ENCODE measurements at regions not wholly inside any gene's neighbourhood (a gene's known extent, or its start where the extent isn't known, plus 50 kb on each side); places are given as distances from the start of the nearest gene placed in this dataset.

DNA sequence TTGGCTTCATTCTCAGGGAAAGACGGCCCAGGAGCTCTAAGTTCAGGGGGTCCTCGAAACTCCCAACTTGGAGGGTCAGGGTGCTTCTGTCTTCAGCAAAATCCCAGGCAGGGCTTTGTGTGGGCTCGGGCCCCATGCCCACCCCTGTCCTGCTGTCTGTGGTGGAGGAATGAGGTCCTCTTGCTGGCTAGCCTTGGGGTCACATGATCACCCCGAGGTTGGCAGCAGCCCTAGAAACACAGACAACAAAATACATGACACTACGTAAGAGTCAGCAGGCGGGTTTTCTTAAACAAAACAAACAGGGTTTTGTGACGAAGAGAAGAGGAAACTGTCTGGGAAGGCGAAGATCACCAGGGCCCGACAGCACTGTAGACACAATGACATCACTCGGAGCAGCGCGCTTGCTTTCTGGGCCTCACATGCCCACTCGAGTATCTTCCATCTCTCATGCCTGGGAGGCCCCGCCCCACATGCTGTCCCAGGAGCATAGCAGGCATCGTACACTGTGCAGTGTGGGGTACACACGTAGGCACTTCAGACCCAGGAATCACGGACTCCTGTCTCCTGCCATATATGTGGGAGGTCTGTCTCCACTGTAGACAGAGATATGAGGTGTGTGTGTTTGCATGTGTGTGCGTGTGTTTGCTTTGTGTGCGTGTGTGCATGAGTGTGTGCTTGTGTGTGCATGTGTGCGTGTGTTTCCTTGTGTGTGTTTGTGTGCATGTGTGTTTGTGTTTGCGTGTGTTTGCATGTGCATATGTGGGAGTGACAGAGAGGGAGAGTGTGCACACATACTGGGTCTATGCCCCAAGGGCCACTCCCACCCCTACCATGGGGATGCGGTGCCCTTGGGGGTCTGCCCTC lies 94.7 kb downstream of the SIK1 start:
- no peak for DNase-seq

DNA sequence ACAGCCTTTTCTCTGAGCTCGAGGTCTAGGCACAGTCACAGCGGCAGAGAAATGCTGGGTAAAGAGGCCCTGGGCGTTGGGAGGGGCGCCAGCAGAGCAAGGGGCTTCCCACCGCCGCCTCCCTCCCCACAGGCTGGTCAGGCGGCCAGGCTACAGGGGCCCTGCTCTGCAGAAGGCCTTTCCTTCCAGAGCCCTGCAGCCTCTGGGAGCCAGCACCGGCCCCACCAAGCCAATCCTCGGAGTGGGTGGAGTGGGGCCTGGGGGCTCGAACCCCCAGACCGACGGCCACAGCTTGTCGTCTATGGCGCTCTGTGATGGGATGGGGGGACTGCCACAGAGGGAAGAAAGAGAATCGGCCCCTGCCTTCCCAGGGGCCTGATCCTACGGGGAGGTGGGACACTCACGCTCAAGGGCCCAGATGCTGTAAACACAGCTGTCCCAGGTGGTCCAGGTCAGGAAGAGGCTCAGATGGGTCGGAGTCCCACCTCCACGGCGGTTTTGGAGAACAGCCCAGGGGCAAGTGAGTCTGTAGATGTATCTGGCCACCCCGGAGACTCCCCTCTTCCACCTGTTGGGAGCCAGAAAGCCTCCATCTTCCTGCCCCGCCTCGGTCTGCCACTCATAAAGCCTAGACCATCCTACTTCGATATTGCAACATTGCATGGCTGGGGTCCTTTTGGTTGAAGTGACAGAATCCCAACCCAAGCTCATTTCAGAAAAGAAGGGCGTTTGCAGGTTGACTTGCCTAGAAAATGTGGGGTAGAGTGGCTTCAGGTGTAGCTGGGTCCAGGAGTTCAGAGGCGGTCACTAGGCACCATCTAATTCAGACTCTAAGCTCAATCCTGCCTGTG lies 95.6 kb downstream of the SIK1 start:
- DNase-seq, result no peak

DNA sequence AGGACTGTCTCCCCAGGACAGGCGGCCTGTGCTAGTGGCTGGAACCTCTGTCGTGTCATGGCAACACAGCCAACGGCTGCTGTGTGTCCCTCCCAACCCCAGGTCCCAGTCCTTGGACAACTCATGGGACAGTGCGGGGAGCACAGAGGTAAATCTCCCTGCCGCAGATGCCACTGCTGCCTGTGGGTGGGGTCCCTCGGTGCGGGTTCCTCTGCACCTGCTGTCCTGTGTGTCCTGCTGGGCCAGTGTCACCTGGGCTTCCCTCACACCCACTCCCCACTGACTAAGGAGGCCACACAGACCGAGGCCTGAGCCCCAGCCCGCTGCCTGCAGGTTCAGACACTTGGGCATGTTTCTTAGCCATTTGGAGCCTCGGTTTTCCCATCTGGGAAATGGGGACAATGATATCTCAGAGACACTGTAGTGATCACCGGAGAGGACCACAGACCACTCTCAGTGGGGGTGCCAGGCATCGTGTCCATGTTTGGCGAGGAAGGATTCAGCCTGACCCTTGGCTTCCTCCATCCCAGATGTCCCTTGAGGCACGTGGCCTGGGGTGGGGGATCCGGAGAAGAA lies 96.5 kb downstream of the SIK1 start:
- DNase-seq, result no peak

DNA sequence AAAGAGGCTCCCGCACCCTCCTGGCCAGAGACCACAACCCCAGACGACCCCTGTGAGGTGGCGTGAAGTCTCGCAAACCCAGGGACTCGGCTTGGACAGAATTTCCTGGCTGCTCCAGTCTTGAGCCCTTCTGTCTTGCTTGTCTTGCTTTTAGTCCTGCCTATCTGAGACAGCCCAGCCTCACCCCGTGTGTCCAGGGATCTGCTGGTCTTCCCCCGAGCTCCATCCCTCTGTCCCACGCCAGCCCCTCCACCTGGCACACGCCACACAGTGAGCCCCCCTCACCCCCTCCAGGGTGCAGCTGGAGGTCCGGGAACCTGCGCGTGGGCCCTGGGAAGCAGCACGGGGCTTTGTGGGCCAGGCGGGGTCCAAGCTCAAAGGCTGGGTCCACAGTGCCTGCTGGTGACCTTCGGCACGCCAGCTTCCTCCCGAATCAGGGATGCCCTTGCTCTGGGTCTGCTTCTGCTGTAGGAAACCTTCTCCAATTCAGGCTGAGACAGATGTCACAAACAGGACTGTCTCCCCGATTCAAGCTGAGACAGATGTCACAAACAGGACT lies 97.1 kb downstream of the SIK1 start:
- no peak for DNase-seq

DNA sequence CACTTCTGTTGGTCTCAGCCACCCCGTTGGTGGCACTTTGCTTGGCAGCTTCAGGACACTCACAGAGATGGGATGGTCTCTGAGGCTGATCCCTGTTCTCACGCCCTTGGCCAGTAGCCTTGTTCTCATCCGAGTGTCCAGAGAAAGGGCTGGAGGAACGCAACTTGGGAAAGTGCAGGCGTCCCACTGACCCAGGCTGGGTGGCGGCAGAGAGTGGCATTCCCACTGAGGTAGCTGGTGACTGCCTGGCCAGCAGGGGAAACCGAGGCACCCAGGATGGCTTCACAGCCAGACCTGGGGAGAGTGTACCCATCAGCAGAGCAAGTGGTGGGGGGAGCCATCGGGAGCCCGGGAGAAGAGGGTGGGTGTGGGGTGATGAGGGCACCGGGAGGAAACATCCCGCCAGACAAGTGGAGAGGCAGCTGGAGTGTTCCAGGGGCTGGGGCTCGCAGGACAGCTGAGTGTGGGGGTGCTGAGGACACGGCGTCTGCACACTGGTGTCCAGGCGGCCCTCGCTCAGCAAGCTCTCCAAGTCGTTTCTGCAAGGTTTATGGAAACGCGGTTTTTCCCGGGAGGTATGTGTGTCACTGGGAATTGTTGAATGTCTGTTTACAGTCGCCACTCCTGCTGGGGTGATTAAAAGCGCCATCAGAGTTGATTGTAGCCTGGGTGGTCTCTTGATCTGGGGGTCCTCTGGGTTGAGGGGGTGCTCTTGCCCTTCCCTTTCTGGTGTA lies 97.8 kb downstream of the SIK1 start:
- DNase-seq, result no peak

DNA sequence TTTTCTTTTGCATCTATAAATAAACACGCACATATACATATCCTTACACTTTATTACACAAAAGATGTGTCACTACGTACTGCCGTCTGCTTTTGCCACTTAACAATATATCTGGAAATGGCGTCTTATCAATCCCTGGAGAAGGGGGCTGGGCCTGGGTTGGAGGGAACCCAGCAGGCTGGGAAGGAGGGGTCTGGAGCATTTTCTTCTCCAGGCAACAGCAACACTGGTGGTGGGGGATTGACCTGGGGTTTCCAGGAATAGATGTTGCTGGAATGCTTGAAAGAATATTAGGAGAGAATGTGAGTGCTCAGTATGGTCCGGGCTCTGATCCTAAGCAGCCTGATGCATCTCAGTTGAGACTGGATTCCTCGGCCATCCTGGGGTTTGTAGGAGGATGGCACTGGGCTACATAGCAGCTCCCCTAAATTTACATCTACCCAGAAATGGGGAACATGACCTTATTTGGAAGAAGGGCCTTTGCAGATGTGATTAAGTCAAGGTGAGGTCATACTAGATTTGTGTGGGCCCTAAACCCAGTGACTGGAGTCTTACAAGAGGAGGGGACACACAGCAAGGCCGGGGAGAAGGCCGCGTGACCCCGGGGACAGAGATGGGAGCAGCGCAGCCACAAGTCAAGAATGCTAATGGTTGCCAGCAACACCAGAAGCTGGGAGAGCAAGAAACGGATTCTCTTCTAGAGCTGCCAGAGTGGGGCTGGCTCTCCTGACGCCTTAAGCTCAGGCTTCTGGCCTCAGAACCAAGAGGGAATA lies 98.6 kb downstream of the SIK1 start:
- DNase-seq, result no peak

DNA sequence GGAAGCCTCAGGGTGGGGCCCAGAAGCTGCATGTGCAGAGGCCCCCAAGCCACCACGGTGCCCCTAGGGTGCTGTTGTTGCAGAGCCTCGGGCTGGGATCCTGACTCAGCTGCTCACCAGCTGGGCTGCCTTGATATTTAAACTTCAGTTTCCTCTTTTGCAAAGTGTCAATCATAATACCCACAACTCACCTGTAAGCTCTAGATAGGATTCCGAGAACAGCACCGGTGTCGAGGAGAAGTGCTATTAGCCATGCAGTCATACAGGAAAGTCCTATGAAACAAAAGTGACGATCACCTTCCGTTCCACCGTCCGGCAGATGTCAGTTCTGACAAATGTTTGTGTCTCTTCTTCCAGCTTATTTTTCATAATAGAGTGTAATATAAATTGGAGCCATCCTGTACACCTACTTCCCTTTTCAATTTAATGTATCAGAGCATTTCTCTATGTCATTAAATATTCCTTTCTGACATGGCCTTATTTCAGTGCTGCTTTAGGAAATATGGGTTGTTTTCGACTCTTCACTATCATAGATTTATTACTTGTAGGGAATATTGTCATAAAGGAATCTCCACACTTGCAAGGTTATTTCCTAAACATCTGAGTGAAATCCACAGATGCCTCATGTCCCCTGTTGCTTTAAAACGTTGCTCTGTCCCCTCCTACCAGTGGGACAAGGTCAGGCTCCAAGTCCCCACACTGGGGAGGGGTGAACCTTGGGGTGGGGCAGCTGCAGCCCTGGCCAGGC lies 100.8 kb downstream of the SIK1 start:
- DNase-seq, result no peak

DNA sequence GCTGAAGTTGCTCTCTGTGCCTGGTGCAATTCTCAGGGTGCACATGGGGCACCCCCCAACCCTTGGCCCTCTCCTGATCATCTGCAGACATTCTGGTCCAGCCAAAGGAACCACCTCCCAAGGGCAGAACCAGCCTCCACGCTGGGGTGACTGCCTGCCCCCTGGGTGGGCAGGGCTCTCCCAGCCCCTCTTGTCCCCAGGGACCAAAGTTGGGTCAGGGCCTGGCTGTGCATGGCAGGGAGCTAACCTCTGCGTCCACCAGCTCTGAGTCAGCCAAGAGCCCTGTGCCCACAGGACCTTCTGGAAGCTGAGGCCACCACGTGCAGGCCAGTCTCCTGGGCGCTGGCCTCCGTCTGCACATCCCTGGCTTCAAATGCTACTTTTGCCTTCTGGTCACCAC lies 101.9 kb downstream of the SIK1 start:
- no peak for DNase-seq

DNA sequence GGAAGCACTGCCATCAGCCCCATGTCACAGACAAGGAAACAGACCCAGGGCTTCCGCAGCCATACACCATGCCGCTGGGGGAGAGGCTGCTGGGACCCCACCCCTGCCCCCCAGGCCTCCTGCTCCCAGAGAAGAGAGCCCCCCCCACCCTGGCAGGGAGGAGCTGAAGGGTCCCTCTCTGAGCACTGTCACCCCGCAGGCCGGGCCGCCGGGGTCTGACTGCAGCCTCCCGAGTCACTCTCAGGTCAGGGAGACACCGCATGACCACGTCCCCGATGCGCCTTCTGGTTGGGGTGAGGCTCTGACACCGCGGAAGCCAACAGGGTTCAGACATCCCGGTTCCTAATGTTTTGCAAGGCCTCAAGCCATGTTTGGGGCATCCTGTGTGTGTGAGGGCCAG lies 102.3 kb downstream of the SIK1 start:
- DNase-seq, result no peak

DNA sequence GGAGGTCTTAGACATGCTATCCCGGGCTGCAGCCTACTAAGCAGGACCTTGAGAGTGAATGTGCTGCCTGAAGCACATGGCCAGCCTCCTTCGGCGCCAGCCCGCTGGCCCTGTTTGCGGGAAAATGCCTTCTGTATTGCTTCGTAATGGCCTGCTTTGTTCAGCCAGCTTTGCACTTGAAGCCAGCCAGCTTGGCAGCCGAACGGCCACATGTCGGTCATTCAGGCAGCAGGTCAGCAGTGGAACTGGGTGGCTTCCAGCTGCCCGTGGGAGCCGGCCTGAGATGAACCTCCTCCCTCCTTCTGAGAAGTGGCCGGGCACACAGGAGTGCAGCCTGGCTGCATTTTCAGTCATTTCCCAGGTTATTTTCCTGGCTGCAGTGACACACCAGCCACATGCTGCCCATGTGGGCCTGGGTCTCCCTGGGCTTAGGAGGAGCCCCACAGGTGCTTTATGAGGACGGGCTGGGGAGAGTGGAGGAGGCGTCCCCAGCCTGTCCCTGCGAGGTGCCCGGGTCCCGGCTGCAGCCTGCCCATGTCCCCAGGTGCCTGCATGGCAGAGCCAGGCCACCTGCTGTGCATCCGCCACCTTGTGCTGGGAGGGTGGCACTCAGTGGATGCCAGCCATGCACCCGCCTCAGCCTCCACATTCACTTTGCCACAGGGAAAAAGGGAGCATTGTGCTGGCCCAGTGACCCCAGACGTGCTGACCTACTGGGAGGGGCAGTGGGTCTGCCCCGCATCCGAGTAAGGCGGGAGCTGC lies 103.5 kb downstream of the SIK1 start:
- no peak for DNase-seq

DNA sequence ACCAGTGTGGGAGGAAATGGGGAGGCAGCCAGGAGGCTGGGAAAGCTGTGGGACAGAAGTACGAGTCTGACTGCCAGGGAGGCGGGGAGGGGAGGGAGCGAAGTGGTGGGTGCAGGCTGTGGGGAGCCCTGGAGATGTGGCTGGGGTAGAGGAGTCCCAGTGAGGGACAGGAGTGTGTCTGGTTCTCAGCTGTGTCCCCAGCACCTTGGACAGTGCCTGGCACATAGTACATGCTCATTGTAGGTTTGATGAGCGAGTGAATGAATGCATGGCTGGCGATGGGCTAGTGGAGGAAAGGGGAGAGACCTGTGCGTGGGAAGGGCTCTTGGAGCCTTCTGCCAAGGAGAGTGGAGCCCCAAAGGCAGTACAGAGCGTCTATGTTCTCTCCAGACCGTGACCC lies 104.1 kb downstream of the SIK1 start:
- DNase-seq, result no peak

DNA sequence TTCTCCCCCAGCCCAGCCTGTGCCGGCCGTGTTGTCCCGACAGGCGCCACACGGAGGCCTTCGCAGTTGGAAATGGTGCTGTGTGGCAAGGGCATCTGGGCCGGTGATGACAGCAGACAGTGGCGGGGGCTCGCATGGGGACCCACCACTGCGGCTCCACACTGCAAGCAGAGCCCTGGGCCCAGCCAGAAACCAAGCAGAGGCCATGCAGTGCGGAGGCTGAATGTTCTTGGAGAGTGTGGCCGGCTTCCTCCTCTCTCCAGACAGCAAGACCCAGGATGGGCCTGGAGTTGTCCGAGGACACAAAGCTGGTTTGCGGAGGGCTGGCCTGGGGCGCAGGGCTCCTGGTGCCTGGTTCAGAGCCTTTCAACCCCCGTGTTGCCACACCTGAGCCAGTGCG lies 104.6 kb downstream of the SIK1 start:
- DNase-seq, result no peak

DNA sequence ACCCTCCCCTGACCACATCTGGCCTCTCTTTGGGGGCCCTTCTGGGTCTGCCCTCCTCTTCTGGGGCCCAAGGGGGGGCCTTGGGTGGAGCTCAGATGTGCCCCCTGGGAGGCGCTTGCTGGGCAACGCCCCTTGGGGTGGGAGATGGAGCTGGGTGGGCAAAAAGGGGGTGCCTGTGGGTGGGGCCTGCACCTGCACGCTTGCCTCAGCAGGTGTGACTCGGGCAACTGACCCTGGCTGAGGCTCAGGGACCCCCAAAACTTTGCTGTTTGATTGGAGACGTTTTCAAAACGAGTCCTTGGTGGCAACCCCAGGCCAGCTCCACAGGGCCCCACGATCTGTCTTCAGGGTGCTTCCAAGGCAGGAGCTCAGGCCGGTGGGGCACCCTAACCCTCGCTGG lies 105.3 kb downstream of the SIK1 start:
- DNase-seq, result no peak

DNA sequence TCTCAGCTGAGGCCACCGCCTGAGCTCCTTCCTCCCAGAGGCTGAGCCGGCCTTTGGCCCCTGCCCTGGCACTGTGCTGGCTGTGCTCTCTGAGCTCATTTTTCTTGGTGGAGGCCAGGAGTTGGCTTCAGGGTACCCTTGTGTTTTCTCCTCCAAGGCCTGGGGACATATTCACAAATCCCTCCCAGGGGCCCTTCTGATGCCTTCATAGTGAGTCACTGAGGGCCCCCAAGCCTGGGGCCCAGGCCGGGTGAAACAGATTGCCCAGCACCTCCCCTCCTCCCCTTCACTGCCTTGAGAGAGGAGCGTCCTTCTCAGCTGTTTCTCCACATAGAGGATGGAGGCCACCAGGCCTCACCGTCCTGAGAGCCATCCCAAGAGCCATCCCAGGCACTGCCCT lies 105.8 kb downstream of the SIK1 start:
- no peak for DNase-seq

DNA sequence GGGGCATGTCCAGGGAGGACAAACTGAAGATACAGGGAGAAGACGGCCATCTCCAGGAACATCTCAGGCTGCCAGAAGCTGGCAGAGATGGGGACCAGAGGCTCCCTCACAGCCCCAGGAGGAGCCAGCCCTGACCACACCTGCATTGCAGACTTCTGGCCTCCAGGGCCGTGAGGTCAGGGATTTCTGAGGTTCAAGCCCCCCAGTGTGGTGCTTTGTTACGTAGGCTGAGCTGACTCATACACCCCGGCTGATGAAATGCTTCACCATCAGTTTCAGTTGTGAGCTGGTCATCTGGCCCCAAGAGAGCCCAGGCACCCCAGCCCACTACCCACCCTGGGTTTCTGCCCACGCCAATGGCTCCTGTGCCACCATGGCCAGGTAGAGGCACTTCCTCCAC lies 106.4 kb downstream of the SIK1 start:
- no peak for DNase-seq

DNA sequence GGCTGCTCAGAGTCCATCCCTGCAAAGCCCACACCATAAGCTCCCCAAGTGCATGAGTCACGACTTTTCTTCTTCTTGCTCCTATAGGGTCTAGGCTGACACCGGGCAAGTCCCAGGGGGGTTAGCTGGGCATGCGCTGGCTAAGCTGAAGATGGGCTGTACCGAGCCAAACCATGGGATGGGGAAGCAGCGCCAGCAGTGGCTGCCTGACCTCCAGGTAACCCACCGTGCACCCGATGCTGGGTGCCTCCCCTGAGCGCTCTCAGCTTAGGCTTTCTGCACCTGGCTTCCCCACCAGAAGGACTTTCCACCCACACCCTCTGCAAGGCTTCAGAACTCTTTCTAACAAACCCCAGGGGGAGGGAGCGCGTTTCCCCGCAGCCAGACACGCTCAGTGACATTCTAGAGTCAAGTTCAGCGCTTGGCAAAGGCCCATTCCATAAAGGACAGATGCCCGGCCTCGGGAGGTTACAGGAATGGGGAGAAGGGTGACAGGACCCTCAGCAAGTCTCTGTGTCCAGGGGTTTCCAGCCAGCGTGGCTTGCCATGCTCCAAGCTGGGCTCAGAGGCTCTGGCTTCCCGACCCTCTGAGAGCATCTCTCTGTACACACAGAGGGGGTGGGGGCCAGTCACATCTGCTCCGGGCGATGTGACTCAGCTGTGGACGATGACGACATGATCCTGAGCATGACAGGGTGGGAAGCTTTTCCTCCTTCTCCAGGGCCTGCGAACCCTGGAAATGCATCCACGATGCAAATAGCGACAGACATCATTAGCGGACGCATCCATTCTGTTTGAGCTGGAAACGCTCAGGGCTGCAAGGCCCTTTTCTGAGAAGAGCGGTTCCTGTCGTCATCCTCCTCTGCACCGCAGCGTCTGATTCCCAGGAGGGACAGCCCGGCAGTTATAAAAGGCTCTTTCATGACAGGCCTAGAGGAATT lies 107.8 kb downstream of the SIK1 start:
- no peak for DNase-seq

DNA sequence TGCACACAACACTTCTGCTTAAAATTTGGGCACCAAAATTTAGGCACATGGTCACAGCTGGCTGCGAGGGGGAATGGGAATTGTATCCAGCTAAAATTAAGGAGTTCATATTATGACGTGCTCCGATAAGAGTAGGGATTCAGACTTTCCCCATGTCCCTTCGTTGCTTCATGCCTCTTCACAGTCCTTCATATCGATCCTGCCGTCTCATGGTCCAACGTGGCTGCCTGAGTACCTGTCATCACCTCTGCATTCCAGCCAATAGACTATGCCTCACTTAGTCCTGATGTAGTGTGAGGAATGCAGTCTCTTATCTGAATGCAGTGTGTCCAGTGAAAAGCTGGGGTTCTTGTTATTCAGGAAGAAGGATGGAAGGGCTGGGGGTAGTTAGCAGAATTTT lies 108.6 kb downstream of the SIK1 start:
- no peak for DNase-seq

DNA sequence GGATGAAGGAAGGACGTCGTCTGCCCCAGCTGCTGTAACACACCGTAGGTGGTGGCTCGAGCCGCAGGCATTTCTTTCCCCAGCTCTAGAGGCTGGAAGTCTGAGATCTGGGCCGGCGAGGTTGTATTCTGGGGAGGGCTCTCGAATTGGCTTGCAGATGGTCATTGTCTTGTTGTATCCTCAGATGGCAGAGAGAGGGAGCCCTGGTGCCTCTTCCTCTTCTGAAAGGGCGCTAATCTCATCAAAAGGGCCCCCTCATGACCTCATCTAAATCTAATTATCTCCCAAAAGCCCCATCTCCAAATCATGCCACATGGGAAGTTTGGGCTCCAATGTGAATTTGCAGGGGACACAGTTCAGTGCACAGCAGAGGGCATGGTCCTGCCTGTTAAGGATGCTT lies 109.0 kb downstream of the SIK1 start:
- DNase-seq, result no peak

DNA sequence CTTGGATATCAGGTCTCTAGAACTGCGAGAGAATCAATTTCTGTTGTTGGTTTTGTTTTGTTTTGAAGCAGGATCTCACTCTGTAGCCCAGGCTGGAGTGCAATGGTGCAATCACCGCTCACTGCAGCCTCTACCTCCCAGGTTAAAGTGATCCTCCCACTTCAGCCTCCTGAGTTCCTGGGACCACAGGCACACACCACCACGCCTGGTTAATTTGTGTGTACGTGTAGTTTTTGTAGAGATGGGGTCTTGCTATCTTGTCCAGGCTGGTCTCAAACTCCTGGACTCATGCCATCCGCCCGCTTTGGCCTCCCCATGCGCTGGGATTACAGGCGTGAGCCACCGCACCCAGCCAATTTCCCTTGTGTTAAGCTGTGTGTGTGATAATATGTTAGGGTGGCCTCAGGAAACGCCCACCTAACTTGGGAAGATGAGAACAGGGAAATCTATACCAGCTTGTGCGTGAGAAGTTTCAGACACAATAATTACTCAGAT lies 109.6 kb downstream of the SIK1 start:
- no peak for DNase-seq

Data from stimulated activated CD4-positive, alpha-beta T cell treated with anti-CD3 and anti-CD28 coated beads, Interleukin-15, amount 100 ng/mL, for 24 hours (primary cell).